ENCODE measurements at regions not wholly inside any gene's neighbourhood (a gene's known extent, or its start where the extent isn't known, plus 50 kb on each side); places are given as distances from the start of the nearest gene placed in this dataset.

GRCh38 chr4:156505341-156505955 lies 466.2 kb downstream of the PDGFC start:
- TF ChIP-seq CTCF (IDR thresholded peaks at IDR 0.05) (no peak), POLR2A (IDR thresholded peaks at IDR 0.05) (no peak)
